WI38 (cell line): ENCODE measurements at regions not wholly inside any gene's neighbourhood (a gene's known extent, or its start where the extent isn't known, plus 50 kb on each side); places are given as distances from the start of the nearest gene placed in this dataset.

Experiments
- H3K4me3 ChIP-seq: 2 replicates; pipeline ENCODE4 v1.5.1; 2011; ENCODE audit warnings: low read depth, mild to moderate bottlenecking, control low read depth, low read length
- TF ChIP-seq, protein P1 (sequence below): IDR thresholded peaks from 2 replicates; pipeline ENCODE4 v1.5.1; 2012; ENCODE audit warnings: low read depth, mild to moderate bottlenecking, control low read depth, low read length

- no peak overlapping the region for H3K4me3 ChIP-seq
- TF ChIP-seq, protein P1, sequence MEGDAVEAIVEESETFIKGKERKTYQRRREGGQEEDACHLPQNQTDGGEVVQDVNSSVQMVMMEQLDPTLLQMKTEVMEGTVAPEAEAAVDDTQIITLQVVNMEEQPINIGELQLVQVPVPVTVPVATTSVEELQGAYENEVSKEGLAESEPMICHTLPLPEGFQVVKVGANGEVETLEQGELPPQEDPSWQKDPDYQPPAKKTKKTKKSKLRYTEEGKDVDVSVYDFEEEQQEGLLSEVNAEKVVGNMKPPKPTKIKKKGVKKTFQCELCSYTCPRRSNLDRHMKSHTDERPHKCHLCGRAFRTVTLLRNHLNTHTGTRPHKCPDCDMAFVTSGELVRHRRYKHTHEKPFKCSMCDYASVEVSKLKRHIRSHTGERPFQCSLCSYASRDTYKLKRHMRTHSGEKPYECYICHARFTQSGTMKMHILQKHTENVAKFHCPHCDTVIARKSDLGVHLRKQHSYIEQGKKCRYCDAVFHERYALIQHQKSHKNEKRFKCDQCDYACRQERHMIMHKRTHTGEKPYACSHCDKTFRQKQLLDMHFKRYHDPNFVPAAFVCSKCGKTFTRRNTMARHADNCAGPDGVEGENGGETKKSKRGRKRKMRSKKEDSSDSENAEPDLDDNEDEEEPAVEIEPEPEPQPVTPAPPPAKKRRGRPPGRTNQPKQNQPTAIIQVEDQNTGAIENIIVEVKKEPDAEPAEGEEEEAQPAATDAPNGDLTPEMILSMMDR = no peak
Measured at GRCh38 chr19:29439688-29440550, 85.9 kb upstream of the VSTM2B start.

- TF ChIP-seq, protein P1 = no peak
- no peak overlapping the region for H3K4me3 ChIP-seq
Measured at GRCh38 chr19:29442094-29442493, 83.7 kb upstream of the VSTM2B start.

- TF ChIP-seq, protein P1 = no peak
- no peak overlapping the region for H3K4me3 ChIP-seq
Measured at GRCh38 chr19:29442910-29443309, 82.9 kb upstream of the VSTM2B start.

DNA sequence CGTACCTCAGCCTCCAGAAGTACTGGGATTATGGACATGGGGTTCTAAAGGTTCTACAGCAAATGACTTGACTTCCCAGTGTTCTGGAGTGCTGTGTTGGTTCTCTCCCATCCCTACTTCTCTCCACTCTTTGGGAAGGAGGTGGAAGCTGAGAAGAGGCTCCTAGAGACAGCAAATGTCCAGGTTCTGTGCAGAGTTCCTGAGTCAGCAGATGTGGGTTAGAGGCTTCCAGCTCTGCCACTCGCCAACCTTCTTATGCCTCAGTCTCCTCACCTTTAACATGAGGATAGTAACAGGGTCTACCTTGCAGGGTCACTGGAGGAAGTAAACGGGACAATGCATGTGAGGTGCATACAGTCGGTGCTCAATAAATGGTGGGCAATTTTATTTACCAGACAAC lies 80.5 kb upstream of the VSTM2B start:
- TF ChIP-seq, protein P1 = no peak
- H3K4me3 ChIP-seq = no peak overlapping the region

DNA sequence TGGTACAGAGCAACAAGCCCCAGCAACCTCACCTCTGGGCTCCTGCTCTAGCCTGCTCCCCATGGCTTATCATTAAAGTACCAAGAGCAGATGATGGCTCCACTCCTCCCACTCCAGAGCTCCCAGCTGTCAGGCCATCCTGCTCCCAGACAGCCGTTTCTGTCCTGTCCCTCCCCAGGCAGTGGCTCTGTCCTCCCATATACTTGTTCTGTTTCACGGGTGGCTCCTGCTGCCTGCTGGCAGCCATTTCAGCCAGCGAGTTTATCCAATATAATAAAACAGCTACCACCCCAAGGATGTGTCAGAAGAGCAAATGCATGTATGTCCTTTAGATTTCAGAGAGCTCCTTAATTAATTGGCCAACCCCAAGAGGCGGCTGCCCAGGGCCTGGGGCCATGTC lies 79.4 kb upstream of the VSTM2B start:
- TF ChIP-seq, protein P1 = no peak
- H3K4me3 ChIP-seq = no peak overlapping the region

DNA sequence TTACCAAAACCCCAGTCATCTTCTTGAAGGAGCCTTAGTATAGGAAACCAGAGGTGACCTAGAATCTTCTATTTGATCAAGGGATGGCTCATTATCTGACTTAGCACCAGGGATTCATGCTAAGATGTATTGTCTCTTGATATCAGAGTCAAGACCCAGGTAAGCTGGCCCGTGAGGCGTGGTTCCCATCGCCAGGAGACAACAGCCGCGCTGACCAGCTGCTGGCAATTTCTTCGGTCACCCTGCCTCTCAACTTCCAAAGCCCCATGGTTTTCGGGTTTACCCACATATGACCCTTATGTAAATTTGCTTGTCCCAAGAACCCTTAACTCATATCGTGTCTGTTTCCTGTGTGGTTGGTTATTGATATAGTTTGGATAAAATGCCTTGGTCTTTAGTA lies 77.7 kb upstream of the VSTM2B start:
- no peak overlapping the region for H3K4me3 ChIP-seq
- TF ChIP-seq, protein P1 = no peak

DNA sequence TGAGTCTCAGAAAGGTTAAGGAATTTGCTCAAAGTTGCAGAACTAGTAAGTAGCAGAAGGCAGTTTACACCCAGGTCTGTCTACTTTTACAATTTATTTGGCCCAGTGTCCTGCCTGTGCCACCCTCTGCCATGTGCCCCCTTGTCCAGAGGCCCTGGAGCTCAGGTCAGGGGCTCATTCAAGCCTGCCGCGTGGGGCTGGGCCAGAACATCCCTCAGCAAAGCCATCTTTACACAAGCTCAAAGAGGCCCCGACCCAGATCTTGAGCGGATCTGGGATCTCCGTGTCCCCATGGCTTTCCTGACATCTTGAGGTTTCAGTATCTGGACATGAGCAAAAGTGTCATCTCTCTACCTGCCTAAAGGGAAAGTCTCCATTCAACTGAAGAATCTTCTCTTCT lies 76.4 kb upstream of the VSTM2B start:
- no peak overlapping the region for H3K4me3 ChIP-seq
- TF ChIP-seq, protein P1 = no peak
